ENCODE measurements at regions not wholly inside any gene's neighbourhood (a gene's known extent, or its start where the extent isn't known, plus 50 kb on each side); places are given as distances from the start of the nearest gene placed in this dataset.

DNA sequence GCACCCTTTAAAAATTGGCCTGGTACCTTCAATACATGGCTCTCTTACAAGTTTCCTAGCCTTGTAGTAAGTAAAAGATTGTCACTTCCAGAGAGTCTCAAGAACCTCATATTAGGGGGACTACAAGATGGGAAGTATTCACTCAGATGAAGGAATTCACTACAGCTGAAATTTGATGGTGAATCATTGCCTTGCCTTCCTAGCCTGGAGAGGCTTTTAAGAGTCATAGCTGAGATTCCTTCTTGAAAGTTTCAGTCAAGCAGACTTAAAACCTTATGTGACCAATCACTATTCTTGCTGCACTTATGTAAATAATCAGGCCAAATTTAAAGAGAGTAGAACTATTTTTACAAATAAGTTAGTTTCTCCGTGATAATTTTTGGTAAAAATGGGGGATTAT is 451.6 kb downstream of the TRHDE start:
- Histone ChIP-seq H3K4me3 (ENCODE audit: low read depth in 1 of 3, low read length in 3 of 3) (no peak overlapping the region), H3K9ac (ENCODE audit: low read depth in 1 of 2, low read length in 2 of 2) (no peak overlapping the region), H3K4me1 (ENCODE audit: control insufficient read depth in 4 of 4, insufficient read depth in 4 of 4, low read length in 3 of 4) (no peaks in the 10 kb centered on the region), H3K27me3 (ENCODE audit: control insufficient read depth in 4 of 4, insufficient read depth in 4 of 4, low read length in 3 of 4) (no peaks in the 10 kb centered on the region), H3K36me3 (ENCODE audit: control insufficient read depth in 4 of 4, insufficient read depth in 3 of 4, low read depth in 1 of 4, low read length in 3 of 4) (no peaks in the 10 kb centered on the region), H3K9me3 (ENCODE audit: control insufficient read depth in 4 of 4, low read length in 3 of 4) (no peaks in the 10 kb centered on the region), H3K27ac (ENCODE audit: low read depth in 1 of 2, low read length in 2 of 2) (no peak overlapping the region)
- DNase-seq (ENCODE audit: low spot score), result no peak
- TF ChIP-seq HNF4G (IDR thresholded peaks at IDR 0.05) (no peak), FOXA1 (IDR thresholded peaks at IDR 0.05) (no peak), SP1 (IDR thresholded peaks at IDR 0.05) (no peak), YY1 (IDR thresholded peaks at IDR 0.05) (no peak), JUND (IDR thresholded peaks at IDR 0.05) (no peak), HNF4A (conservative IDR thresholded peaks at IDR 0.05) (no peak)
- WGBS, result 92% methylated on average over 1 of the region's 1 CpG

DNA sequence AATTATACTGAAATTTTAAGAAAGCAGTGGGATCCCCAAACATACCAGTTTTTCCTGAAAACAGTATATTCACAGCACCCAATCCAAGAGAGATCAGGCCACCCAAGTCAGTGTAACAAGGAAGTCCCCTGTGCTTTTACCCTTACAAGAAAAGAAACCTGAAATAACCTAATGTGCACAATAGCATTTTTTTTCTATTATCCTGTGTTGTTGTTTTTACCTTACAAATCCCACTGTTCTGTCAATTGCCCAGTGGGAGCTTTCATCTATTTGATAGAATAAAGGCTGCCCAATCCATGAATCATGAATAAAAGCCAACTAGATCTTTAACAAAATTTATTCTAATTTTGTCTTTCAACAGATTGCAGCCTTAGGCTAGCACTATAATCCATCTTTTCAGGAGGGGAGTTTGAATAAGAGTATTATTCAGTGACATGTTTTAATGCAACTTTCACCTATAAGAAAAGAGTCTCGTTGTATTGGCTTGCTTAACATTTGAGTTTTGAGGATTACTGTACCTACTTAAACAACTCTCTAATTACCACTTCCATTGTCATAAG is 457.4 kb downstream of the TRHDE start:
- H3K27ac ChIP-seq (ENCODE audit: low read depth in 1 of 2, low read length in 2 of 2), result no peak overlapping the region
- H3K4me1 ChIP-seq (ENCODE audit: control insufficient read depth in 4 of 4, insufficient read depth in 4 of 4, low read length in 3 of 4), result no peaks in the 10 kb centered on the region
- no peak for DNase-seq (ENCODE audit: low spot score)
- no peak overlapping the region for H3K9ac ChIP-seq (ENCODE audit: low read depth in 1 of 2, low read length in 2 of 2)
- no peaks in the 10 kb centered on the region for H3K27me3 ChIP-seq (ENCODE audit: control insufficient read depth in 4 of 4, insufficient read depth in 4 of 4, low read length in 3 of 4)
- no peak for TF ChIP-seq FOXA1 (IDR thresholded peaks at IDR 0.05)
- TF ChIP-seq HNF4A (conservative IDR thresholded peaks at IDR 0.05), result no peak
- TF ChIP-seq YY1 (IDR thresholded peaks at IDR 0.05), result no peak
- no peak for TF ChIP-seq HNF4G (IDR thresholded peaks at IDR 0.05)
- TF ChIP-seq REST (IDR thresholded peaks at IDR 0.05), result no peak
- TF ChIP-seq ATF3 (IDR thresholded peaks at IDR 0.05), result no peak
- no peak for TF ChIP-seq TAF1 (conservative IDR thresholded peaks at IDR 0.05)
- no peak for TF ChIP-seq RAD21 (IDR thresholded peaks at IDR 0.05)
- TF ChIP-seq RXRA (IDR thresholded peaks at IDR 0.05), result no peak
- no peak for TF ChIP-seq FOXA2 (IDR thresholded peaks at IDR 0.05)
- TF ChIP-seq, protein P1, sequence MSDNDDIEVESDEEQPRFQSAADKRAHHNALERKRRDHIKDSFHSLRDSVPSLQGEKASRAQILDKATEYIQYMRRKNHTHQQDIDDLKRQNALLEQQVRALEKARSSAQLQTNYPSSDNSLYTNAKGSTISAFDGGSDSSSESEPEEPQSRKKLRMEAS (IDR thresholded peaks at IDR 0.05), result no peak
- no peak for TF ChIP-seq SP1 (IDR thresholded peaks at IDR 0.05)
- TF ChIP-seq CTCF (IDR thresholded peaks at IDR 0.05; ENCODE audit: low read depth, low read length, missing input control), result no peak
- no peak for TF ChIP-seq GABPA (IDR thresholded peaks at IDR 0.05 in 1 of 2, conservative IDR thresholded peaks at IDR 0.05 in 1 of 2)
- TF ChIP-seq, protein P2, sequence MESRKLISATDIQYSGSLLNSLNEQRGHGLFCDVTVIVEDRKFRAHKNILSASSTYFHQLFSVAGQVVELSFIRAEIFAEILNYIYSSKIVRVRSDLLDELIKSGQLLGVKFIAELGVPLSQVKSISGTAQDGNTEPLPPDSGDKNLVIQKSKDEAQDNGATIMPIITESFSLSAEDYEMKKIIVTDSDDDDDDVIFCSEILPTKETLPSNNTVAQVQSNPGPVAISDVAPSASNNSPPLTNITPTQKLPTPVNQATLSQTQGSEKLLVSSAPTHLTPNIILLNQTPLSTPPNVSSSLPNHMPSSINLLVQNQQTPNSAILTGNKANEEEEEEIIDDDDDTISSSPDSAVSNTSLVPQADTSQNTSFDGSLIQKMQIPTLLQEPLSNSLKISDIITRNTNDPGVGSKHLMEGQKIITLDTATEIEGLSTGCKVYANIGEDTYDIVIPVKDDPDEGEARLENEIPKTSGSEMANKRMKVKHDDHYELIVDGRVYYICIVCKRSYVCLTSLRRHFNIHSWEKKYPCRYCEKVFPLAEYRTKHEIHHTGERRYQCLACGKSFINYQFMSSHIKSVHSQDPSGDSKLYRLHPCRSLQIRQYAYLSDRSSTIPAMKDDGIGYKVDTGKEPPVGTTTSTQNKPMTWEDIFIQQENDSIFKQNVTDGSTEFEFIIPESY (IDR thresholded peaks at IDR 0.05), result no peak
- TF ChIP-seq JUND (IDR thresholded peaks at IDR 0.05), result no peak
- TF ChIP-seq EGR1 (IDR thresholded peaks at IDR 0.05; ENCODE audit: low read depth in 2 of 2), result no peak
- 85% methylated on average over 1 of the region's 1 CpG for WGBS
- no peaks in the 10 kb centered on the region for H3K9me3 ChIP-seq (ENCODE audit: control insufficient read depth in 4 of 4, low read length in 3 of 4)
- no peak overlapping the region for H3K4me3 ChIP-seq (ENCODE audit: low read depth in 1 of 3, low read length in 3 of 3)
- no peaks in the 10 kb centered on the region for H3K36me3 ChIP-seq (ENCODE audit: control insufficient read depth in 4 of 4, insufficient read depth in 3 of 4, low read depth in 1 of 4, low read length in 3 of 4)
